AG08395 (cell line): ENCODE measurements at regions not wholly inside any gene's neighbourhood (a gene's known extent, or its start where the extent isn't known, plus 50 kb on each side); places are given as distances from the start of the nearest gene placed in this dataset.
"Not testable (repeated sequence)": the region's sequence is repeated elsewhere in the genome, so short reads cannot be mapped to it uniquely, and the experiment has no call there.

Experiments
- DNase-seq: peaks from one replicate; pipeline ENCODE4 v3.0.0; 2012; ENCODE audit warnings: mixed read lengths, low spot score

GRCh38 chr2:182548031-182548950 is 121.5 kb upstream of the PDE1A start:
- DNase-seq = no peak

DNA sequence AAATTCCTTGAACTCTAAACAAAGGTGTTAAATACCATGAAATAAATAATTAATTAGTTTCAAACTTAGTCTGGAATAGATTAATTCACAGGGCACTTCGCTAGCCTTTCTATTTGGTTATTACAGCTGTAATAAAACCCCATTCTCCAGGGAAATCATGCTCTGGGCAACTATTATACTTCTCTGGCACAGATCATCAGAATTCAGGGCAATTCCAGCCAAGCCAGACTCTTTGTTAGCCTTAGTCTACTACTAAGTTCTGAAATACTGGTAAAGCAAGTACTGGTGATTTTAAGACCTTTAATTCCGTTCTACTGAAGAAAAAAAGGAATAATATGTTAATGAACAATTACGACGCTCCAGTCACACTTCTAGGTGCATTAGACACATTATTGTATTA is 123.4 kb upstream of the PDE1A start:
- no peak for DNase-seq

DNA sequence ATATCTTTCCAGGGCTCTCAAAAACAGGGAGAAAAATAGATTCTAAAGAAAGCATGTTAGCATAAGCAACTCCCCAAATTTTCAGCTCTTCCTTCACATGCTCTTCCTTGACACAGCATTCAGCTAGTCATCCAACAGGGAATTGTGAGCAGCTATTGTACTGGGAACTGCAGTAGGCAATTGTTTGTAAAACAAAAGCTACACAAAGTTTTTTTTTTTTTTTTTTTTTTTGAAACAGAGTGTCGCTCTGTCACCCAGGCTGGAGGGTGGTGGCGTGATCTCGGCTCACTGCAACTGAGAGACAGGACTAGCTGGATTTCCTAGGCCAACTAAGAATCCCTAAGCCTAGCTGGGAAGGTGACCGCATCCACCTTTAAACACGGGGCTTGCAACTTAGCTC is 125.4 kb upstream of the PDE1A start:
- DNase-seq = not testable (repeated sequence)

GRCh38 chr2:182552785-182553184 is 125.9 kb upstream of the PDE1A start:
- not testable (repeated sequence) for DNase-seq

GRCh38 chr2:182553483-182553882 is 126.6 kb upstream of the PDE1A start:
- no peak for DNase-seq

- no peak for DNase-seq
Measured at GRCh38 chr2:182554950-182555349, 128.1 kb upstream of the PDE1A start.

DNA sequence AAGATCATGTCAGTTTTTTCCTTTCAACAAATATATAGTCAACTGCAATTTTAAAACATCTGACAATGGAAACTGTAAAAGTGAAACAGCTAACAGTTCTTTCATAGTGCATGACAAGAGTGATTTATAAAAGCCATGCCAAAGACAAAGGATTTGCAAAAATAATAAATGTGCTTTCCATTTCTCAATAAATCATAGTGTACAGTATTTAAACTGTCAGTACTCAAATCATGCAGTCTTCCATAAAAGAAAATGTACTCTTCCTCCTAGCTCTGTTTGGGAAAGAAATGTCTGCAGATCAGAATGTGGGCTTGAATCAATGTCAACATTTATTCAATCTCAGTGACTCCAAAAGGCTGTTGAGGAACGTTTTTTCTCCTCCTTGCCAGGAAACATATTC is 131.7 kb upstream of the PDE1A start:
- DNase-seq = no peak

DNA sequence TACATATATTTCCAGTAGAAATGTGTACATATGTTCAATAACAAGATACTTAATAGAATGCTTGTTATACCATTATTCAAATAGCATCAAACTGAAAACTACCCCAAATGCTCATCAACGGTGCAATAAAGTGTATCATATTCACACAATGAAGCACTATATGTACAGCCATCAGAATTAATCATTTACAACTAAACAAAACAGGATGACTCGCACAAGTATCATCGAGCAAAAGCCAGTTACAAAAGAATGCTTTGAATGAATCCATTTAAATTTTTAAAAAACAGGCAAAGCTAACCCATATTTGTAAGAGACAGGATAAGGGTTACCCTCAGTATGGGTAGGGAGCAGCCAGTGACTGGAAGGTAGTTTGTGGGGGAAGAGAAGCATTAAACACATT is 132.8 kb upstream of the PDE1A start:
- no peak for DNase-seq

DNA sequence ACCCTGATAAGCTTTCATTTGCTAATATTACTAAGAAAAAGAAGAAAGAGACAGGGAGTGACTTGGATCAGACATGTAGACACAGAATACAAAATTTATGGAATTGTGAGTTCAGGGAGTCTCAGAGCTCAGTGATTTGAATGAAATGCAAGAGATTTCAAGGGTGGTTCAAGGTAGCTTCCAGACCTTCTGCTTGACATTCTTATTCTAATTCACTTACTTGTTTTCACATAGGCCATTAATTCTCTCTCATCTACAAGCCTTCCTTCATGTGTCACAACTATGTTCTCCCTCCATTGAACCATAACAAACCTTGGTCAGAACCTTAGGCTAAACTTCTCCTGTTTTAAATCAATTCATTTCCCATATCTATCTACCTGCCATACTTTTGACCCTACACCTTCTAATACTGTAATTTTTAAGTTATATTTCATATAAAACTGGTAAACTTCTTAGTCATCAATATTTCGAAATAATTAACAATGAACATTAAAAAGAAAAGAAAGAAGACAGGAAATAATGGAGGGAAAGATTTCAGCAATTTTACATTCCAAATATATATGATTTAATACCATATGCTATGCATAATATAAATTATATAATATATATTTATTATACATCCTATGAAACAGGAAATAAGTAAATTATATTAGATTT is 139.2 kb upstream of the PDE1A start:
- DNase-seq = no peak

GRCh38 chr2:182573553-182573952 is 142.5 kb upstream of the DNAJC10 start:
- no peak for DNase-seq

DNA sequence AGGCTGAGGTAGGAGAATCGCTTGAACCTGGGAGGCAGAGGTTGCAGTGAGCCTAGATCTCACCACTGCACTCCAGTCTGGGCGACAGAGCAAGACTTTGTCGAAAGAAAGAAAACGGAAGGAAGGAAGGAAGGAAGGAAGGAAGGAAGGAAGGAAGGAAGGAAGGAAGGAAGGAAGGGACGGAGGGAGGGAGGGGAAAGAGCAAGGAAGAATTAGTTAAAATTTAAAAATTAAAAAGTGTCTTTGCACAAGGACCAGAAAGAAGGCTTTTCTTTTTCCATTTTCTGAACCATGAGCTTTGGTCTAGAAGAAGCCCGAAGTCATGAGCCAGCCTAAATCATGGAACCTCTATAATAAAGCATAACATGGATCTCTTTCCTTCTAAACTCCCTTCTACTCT is 138.2 kb upstream of the DNAJC10 start:
- no peak for DNase-seq

DNA sequence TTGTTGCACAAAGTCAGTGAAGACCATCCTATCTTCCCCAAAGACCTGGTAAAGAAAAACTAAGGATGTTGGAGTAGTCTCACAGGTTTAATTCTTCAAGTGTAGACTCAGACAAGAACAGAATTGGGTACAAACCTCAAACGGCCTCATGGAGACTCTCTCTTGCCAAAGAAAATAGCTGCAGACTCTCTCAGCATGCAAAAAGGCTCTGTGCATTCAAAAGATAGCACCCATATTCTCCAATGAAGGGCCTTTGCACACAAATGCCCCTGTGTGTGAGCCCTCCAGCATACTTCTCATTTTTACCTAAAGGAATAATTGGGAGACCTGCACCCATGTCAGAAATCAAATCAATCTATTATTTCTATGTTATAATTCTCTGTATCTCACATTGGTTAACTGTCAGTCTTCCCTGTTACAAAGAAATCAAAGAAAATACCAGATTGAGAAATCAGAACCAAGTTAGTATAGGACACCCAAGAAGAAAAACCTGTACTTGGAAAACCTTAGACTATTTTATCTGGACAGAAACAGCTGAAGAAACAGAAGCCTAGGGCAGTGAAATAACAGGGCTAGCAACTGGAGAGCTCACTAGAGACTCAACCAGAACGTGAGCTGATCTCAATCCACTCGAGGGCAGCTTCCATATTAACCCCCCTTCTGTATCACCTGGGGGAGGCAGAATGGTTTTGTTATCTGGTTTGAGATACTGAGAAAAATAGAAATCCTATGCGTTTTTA is 134.7 kb upstream of the DNAJC10 start:
- DNase-seq = no peak

DNA sequence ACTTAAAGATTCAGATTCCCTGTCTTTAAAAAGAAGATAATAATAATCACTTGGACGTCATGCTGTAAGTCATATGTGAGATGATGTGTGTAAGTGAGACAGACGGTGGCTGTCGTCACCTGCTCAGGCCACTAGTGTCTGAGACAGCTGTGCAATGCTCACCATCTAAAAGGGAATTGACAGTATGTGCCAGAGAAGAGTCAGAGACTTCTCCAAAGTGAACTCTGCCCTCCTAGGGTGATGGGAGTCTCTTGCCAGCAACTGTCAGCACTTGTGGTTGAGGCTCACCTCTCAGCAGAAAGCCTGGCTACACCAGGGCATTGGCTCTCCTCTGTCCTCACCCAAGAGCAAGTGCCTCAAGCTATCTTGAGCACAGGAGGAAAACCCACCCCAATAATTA is 131.6 kb upstream of the DNAJC10 start:
- DNase-seq = no peak

DNA sequence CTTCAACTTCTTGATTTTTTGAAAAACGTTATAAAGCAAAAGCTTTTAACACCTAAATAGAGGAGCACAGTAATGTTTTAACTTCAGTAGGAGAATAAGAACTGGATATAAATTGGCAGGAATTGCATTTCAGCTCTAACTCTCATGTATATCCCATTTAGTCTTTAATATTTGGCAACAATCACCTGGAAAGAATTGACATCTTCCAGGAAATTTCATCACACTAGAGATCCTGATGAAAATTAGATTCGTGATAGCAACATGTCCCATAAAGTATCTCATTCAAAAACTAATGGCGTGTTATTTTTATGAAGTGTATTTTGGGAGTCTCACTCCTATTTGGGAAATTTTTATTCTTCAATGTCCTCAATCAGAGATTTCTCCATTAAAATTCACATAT is 131.1 kb upstream of the DNAJC10 start:
- no peak for DNase-seq

DNA sequence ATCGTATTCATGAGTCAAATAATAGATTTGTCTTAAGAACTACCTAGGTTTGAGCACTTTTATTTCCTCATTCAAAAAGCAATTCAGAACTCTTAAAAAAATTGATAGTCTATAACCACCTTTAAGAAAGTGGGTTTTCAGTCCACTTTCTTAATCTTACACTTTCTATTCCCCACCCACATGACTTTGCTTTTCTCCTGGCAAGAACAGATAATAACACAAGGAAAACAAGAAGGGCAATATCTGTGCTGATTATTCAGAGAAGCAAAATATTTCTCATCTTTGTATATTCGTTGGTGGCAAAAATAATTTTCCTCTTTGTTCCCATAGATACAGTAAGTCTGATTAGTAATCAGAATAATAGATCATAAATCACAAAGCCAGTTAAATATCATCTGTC is 130.6 kb upstream of the DNAJC10 start:
- DNase-seq = no peak

DNA sequence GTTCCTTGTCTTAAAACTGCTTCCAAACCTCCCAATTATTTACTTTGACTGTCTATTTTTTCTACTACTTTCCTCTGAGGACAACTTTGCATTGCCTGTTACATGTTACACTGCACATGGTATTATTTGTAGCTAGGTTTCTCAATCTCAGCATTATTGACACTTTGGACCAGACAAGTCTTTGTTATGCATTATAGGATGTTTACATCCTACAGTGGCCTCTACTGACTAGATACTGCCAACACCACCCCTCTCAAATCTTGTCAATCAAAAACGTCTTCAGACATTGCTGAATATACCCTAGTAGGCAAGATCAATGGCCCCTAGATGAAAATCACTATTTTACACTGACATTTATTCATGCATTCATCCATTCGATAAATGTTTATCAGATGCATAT is 129.6 kb upstream of the DNAJC10 start:
- no peak for DNase-seq

DNA sequence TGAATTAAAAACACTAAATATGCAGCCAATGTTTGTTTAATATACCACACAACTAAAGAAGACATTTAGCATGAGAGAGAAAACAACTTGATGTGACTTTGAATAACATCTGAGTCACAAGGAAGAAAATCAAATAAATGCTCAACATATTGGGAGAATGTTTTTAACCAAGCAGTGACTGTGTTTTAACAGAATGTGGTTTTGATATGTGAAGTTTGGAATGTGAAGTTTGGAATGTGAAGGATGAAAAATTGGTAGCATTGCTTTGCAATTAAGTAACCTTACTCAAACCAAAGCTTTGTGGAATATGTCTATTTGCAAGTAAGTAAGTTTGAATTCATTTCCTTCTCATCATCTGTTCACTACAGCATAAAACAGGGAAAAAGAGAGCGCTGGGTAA is 128.2 kb upstream of the DNAJC10 start:
- peak; percentile 54 for DNase-seq

DNA sequence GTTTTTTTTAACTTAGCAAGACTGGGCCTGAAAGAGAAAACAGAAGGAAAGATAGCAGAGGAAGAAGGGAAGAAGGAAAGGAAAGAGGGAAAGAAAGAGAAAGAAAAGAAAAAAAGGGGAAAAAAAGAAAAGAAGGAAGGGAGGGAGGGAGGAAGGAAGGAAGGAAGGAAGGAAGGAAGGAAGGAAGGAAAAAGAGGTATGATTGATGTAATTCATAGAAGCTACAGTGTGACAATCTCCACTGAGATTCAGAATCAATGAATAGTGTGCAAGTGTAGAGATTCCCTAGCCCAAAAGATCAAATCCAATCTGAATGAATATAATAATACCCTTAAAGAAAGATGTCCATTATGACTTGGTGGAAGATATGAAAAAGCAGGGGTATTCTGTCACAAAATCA is 126.9 kb upstream of the DNAJC10 start:
- DNase-seq = no peak

DNA sequence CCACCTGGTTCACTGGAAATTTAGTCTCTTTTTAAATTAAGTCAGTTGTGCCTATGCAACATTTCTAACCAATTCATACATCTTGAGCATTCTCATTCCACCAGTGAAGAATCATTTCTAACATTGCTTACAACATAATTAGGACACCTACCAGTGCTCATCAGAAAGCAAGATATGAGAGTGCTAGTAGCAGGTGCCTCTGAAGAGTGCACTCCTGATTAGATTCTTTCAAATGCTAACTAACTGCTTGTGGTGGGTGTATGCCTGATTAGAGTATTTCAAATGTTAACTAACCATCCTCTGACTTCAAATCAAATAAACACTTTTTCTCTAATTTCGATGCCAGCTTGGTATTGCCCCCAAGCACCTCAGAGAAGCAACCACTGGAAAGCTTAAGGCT is 124.3 kb upstream of the DNAJC10 start:
- no peak for DNase-seq

- DNase-seq = no peak
Measured at GRCh38 chr2:182592691-182593393, 123.2 kb upstream of the DNAJC10 start.

DNA sequence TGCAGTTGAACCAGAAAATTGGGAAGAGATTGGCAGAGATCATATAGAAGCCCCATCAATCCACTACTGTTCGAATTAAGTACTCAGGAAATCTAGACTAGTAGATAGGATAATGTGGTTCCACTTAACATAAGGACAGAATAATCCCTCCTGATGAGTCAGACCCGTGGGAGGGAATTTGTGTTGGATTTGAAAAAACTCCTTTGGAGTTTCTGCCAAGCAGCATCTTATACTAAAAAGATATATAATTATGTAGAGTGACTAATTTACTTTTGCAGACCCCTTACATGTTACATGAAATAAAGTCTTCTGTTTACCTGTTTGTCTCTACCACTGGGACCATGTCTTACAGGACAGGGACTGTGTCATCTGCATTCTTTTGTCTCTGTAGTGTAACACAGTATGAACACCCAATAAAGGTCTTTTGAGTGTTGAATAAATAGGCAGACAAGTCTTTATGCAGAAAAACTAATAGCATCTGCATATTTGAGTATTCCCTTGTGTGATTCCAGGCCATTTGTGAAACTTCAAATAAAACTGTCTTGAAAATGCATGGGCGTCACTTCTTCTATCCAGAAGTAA is 122.6 kb upstream of the DNAJC10 start:
- peak; percentile 42 for DNase-seq

DNA sequence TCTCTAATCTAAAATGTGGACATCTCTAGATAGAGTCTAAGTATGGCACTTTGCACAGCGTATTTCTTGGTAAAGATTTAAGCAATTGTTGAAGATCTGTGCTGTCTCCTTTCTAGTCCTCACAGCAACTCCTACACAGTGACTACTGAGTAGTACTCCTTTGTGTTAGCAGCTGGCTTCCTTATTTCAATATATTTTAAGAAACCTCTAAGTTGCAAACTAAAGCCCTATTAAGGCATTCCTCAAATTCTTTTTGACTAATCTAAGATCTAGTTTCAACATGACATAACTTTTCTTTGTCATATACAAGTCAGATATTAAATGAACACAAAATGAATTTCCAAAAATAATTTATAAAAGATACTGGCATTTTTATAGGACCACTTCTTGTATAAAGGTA is 121.8 kb upstream of the DNAJC10 start:
- DNase-seq = peak; percentile 7
